Natural killer cell treated with Interleukin-12 subunit alpha and Interleukin-12 subunit beta and Interleukin-15 and Interleukin-18, amount 100 ng/mL, for 72 hours (primary cell): ENCODE measurements at regions not wholly inside any gene's neighbourhood (a gene's known extent, or its start where the extent isn't known, plus 50 kb on each side); places are given as distances from the start of the nearest gene placed in this dataset.

Experiments
- ATAC-seq, 2 donors: fragments of 150-1000 bp; cut with Tn5 transposase in 1 of 2; sonication (Bioruptor Pico), chemical (Tn5 transposase) in 1 of 2; 2 replicates each; pipeline ENCODE4 v1.10.0; 2021
- DNase-seq: peaks from one replicate; pipeline ENCODE4 v3.0.0; 2022; ENCODE audit warnings: low spot score
- H3K27ac Mint-ChIP-seq, 2 donors: 1 replicate in 1 of 2; 2 replicates in 1 of 2; pipeline ENCODE4 v1.8.0; 2022; ENCODE audit warnings: mixed read lengths in 2 of 2, mild to moderate bottlenecking in 1 of 2, moderate library complexity in 1 of 2
- H3K27me3 Mint-ChIP-seq, 2 donors: 1 replicate in 1 of 2; 2 replicates in 1 of 2; pipeline ENCODE4 v1.8.0; 2022; ENCODE audit warnings: mixed read lengths in 2 of 2
- H3K36me3 Mint-ChIP-seq: one replicate; pipeline ENCODE4 v1.8.0; 2022; ENCODE audit warnings: mixed read lengths
- H3K4me1 Mint-ChIP-seq, 2 donors: 1 replicate in 1 of 2; 2 replicates in 1 of 2; pipeline ENCODE4 v1.8.0; 2022; ENCODE audit warnings: low read depth in 2 of 2, mixed read lengths in 2 of 2, mild to moderate bottlenecking in 1 of 2
- H3K4me3 Mint-ChIP-seq: one replicate; pipeline ENCODE4 v1.8.0; 2022; ENCODE audit warnings: mixed read lengths
- H3K9me3 Mint-ChIP-seq: 2 replicates; pipeline ENCODE4 v1.8.0; 2022; ENCODE audit warnings: mixed read lengths

GRCh38 chr22:44577391-44578109 lies 79.5 kb upstream of the RTL6 start:
- no peaks in the 10 kb centered on the region for H3K36me3 Mint-ChIP-seq
- no peak for ATAC-seq
- H3K9me3 Mint-ChIP-seq, result no peaks in the 10 kb centered on the region
- no peaks in the 10 kb centered on the region for H3K4me1 Mint-ChIP-seq
- no peak for DNase-seq
- H3K27ac Mint-ChIP-seq, result no peak overlapping the region
- H3K4me3 Mint-ChIP-seq, result no peak overlapping the region
- H3K27me3 Mint-ChIP-seq, result peaks cover 19 to 38% of the 10 kb centered on the region in 2 donors

GRCh38 chr22:44576311-44577260 lies 78.6 kb upstream of the RTL6 start:
- no peaks in the 10 kb centered on the region for H3K36me3 Mint-ChIP-seq
- no peak for DNase-seq
- no peaks in the 10 kb centered on the region for H3K4me1 Mint-ChIP-seq
- peaks cover 19 to 36% of the 10 kb centered on the region in 2 donors for H3K27me3 Mint-ChIP-seq
- no peak overlapping the region for H3K27ac Mint-ChIP-seq
- ATAC-seq, result no peak
- H3K9me3 Mint-ChIP-seq, result no peaks in the 10 kb centered on the region
- no peak overlapping the region for H3K4me3 Mint-ChIP-seq

GRCh38 chr22:44575381-44576268 lies 77.6 kb upstream of the RTL6 start:
- no peak for ATAC-seq
- Mint-ChIP-seq H3K27ac (no peak overlapping the region), H3K9me3 (no peaks in the 10 kb centered on the region), H3K27me3 (peaks cover 20 to 31% of the 10 kb centered on the region in 2 donors), H3K4me3 (no peak overlapping the region), H3K4me1 (no peaks in the 10 kb centered on the region), H3K36me3 (no peaks in the 10 kb centered on the region)
- DNase-seq, result peak; percentile 28

- ATAC-seq, result no peak
- Mint-ChIP-seq H3K4me1 (no peaks in the 10 kb centered on the region), H3K27ac (no peak overlapping the region), H3K4me3 (no peak overlapping the region), H3K27me3 (peaks cover 22 to 31% of the 10 kb centered on the region in 2 donors), H3K36me3 (no peaks in the 10 kb centered on the region), H3K9me3 (no peaks in the 10 kb centered on the region)
- peak; percentile 59 for DNase-seq
These were observed 76.8 kb upstream of the RTL6 start for GRCh38 chr22:44574640-44575380.

- H3K27ac Mint-ChIP-seq, result no peak overlapping the region
- ATAC-seq (no peak), DNase-seq (no peak)
- no peaks in the 10 kb centered on the region for H3K36me3 Mint-ChIP-seq
- no peaks in the 10 kb centered on the region for H3K9me3 Mint-ChIP-seq
- no peak overlapping the region for H3K4me3 Mint-ChIP-seq
- no peaks in the 10 kb centered on the region for H3K4me1 Mint-ChIP-seq
- H3K27me3 Mint-ChIP-seq, result peaks cover 23 to 30% of the 10 kb centered on the region in 2 donors
These were observed 76.1 kb upstream of the RTL6 start for GRCh38 chr22:44574057-44574639.

GRCh38 chr22:44573451-44573850 lies 75.4 kb upstream of the RTL6 start:
- Mint-ChIP-seq H3K27ac (no peak overlapping the region), H3K4me3 (no peak overlapping the region), H3K9me3 (no peaks in the 10 kb centered on the region), H3K36me3 (no peaks in the 10 kb centered on the region), H3K27me3 (peaks cover 19 to 25% of the 10 kb centered on the region in 2 donors), H3K4me1 (no peaks in the 10 kb centered on the region)
- DNase-seq, result no peak
- no peak for ATAC-seq

GRCh38 chr22:44572414-44573207 lies 74.6 kb upstream of the RTL6 start:
- Mint-ChIP-seq H3K27ac (no peak overlapping the region), H3K4me3 (no peak overlapping the region), H3K27me3 (peaks cover 19 to 25% of the 10 kb centered on the region in 2 donors), H3K4me1 (no peaks in the 10 kb centered on the region), H3K9me3 (no peaks in the 10 kb centered on the region), H3K36me3 (no peaks in the 10 kb centered on the region)
- ATAC-seq (no peak), DNase-seq (no peak)

- Mint-ChIP-seq H3K36me3 (no peaks in the 10 kb centered on the region), H3K4me1 (no peaks in the 10 kb centered on the region), H3K27me3 (peaks cover 17 to 25% of the 10 kb centered on the region in 2 donors), H3K9me3 (no peaks in the 10 kb centered on the region), H3K4me3 (no peak overlapping the region), H3K27ac (no peak overlapping the region)
- DNase-seq (no peak), ATAC-seq (no peak)
These were observed 73.8 kb upstream of the RTL6 start for GRCh38 chr22:44571566-44572413.

- DNase-seq (no peak), ATAC-seq (no peak)
- Mint-ChIP-seq H3K9me3 (no peaks in the 10 kb centered on the region), H3K4me1 (no peaks in the 10 kb centered on the region), H3K27me3 (peaks cover 13 to 17% of the 10 kb centered on the region in 2 donors), H3K27ac (no peak overlapping the region), H3K4me3 (no peak overlapping the region), H3K36me3 (no peaks in the 10 kb centered on the region)
These were observed 72.7 kb upstream of the RTL6 start for GRCh38 chr22:44570476-44571445.

GRCh38 chr22:44569561-44569991 lies 71.5 kb upstream of the RTL6 start:
- H3K27ac Mint-ChIP-seq, result no peak overlapping the region
- H3K36me3 Mint-ChIP-seq, result no peaks in the 10 kb centered on the region
- ATAC-seq, result no peak
- H3K27me3 Mint-ChIP-seq, result peaks cover 5 to 9% of the 10 kb centered on the region in 2 donors
- H3K4me1 Mint-ChIP-seq, result no peaks in the 10 kb centered on the region
- no peak for DNase-seq
- no peak overlapping the region for H3K4me3 Mint-ChIP-seq
- no peaks in the 10 kb centered on the region for H3K9me3 Mint-ChIP-seq
